Caki2 (cell line): ENCODE measurements at regions not wholly inside any gene's neighbourhood (a gene's known extent, or its start where the extent isn't known, plus 50 kb on each side); places are given as distances from the start of the nearest gene placed in this dataset.
"Not testable (repeated sequence)": the region's sequence is repeated elsewhere in the genome, so short reads cannot be mapped to it uniquely, and the experiment has no call there.

Experiments
- DNase-seq: peaks from one replicate; pipeline ENCODE4 v3.0.0-alpha.2; 2015; ENCODE audit warnings: low read depth
- in situ Hi-C: cut with HindIII; loops from 2 replicates; pipeline ENCODE4 v1.10.0; 2016; ENCODE audit warnings: low sequenced_read_pairs, low pct_unique_long_range_greater_than_20kb, mixed read lengths

- DNase-seq, in situ Hi-C loops: not testable (repeated sequence)
Measured at GRCh38 chr3:158957777-158958176, 155.9 kb downstream of the MFSD1 start.

GRCh38 chr3:158958873-158959272 lies 157.0 kb downstream of the MFSD1 start:
- in situ Hi-C loops: no loop called here
- no peak for DNase-seq

GRCh38 chr3:158961471-158961870 lies 159.6 kb downstream of the MFSD1 start:
- DNase-seq: no peak
- in situ Hi-C loops: no loop called here

GRCh38 chr3:158961911-158962310 lies 160.1 kb downstream of the MFSD1 start:
- DNase-seq: no peak
- in situ Hi-C loops: no loop called here

- in situ Hi-C loops: no loop called here
Measured at GRCh38 chr3:158970006-158970405, 168.2 kb downstream of the MFSD1 start.

GRCh38 chr3:158974904-158975303 lies 173.1 kb downstream of the MFSD1 start:
- DNase-seq: no peak

More at GRCh38 chr3:158970006-158970405, 168.2 kb downstream of the MFSD1 start:
- no peak for DNase-seq

GRCh38 chr3:158976966-158977365 lies 175.1 kb downstream of the MFSD1 start:
- in situ Hi-C loops: no loop called here
- no peak for DNase-seq

More at GRCh38 chr3:158974904-158975303, 173.1 kb downstream of the MFSD1 start:
- in situ Hi-C loops: no loop called here

GRCh38 chr3:158977497-158977896 lies 175.6 kb downstream of the MFSD1 start:
- DNase-seq: no peak
- in situ Hi-C loops: no loop called here

GRCh38 chr3:158983216-158984099 lies 181.6 kb downstream of the MFSD1 start:
- DNase-seq: no peak
- in situ Hi-C loops: no loop called here

- DNase-seq: no peak
- in situ Hi-C loops: no loop called here
Measured at GRCh38 chr3:158991146-158991705, 189.4 kb downstream of the MFSD1 start.

GRCh38 chr3:158992463-158992862 lies 190.6 kb downstream of the MFSD1 start:
- in situ Hi-C loops: no loop called here
- DNase-seq: no peak

GRCh38 chr3:158994386-158994785 lies 192.5 kb downstream of the MFSD1 start:
- in situ Hi-C loops: no loop called here

GRCh38 chr3:159001711-159002110 lies 199.9 kb downstream of the MFSD1 start:
- DNase-seq: no peak
- in situ Hi-C loops: no loop called here

More at GRCh38 chr3:158994386-158994785, 192.5 kb downstream of the MFSD1 start:
- DNase-seq: no peak

- DNase-seq: no peak
- in situ Hi-C loops: no loop called here
Measured at GRCh38 chr3:159005137-159005536, 203.3 kb downstream of the MFSD1 start.

- DNase-seq: no peak
- in situ Hi-C loops: no loop called here
Measured at GRCh38 chr3:159007331-159007730, 205.5 kb downstream of the MFSD1 start.

GRCh38 chr3:159008401-159008800 lies 206.5 kb downstream of the MFSD1 start:
- in situ Hi-C loops: no loop called here
- no peak for DNase-seq

- in situ Hi-C loops: no loop called here
- no peak for DNase-seq
Measured at GRCh38 chr3:159018341-159018740, 216.5 kb downstream of the MFSD1 start.

- in situ Hi-C loops: no loop called here
- no peak for DNase-seq
Measured at GRCh38 chr3:159025733-159026132, 223.9 kb downstream of the MFSD1 start.

- in situ Hi-C loops: no loop called here
- DNase-seq: no peak
Measured at GRCh38 chr3:159026510-159026909, 224.7 kb downstream of the MFSD1 start.

GRCh38 chr3:159028706-159029105 lies 226.9 kb downstream of the MFSD1 start:
- in situ Hi-C loops: no loop called here
- no peak for DNase-seq
